ENCODE measurements at regions not wholly inside any gene's neighbourhood (a gene's known extent, or its start where the extent isn't known, plus 50 kb on each side); places are given as distances from the start of the nearest gene placed in this dataset.
"Not testable (repeated sequence)": the region's sequence is repeated elsewhere in the genome, so short reads cannot be mapped to it uniquely, and the experiment has no call there.

- not testable (repeated sequence) for DNase-seq
Observed at GRCh38 chr5:122209601-122210000, 80.3 kb downstream of the ZNF474 start.

DNA sequence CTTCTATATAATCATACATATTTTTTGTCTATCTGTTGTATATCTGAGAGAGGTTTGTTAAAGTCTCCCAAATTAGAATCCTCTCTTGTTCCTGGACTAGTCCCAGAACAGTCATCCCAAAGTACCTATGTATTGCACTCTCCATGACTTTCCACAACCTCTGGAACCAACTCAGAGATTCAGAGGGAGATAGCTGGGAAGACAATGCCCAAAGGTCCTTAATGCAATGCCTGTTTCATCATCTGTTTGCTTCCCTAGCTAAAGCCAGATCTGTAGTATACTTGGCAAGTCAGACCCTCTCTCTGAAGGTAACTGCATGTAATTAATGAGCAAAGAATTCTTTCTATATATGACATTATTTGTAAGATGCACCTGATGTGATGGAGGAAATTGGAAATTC lies 89.4 kb downstream of the ZNF474 start:
- DNase-seq = no peak

DNA sequence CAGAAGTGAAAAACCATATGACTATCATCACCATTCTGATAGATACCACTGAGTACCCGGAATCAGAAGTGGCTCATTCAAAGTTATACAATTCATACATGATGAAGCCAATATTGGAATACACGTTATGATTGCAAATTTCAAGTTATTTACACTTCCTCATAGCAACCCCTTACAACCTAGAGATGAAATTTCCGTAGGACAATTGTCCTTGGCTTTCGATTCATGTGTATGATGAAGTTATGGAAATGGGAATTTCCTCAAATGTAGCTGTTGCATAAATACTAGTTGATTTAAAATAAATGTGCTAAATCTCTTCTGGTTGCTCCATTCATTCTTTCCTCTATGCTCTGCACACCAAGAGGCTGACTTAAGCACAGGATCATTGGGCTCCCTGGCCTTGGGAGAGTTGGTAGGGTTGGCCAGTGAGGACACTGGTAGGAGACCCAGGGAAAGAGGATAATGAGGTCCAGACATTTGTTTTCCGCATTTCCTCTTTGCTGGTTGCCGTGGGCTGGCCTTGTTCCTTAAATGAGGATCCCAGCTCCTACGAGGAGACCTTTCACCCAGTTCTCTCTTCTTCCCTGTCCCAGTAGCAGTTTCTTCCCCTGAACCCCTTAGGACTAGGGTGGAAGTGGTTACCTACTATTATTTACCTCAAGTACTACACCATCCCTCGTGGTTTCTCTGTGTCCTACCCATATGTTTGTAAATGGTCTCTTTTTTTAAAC lies 90.3 kb downstream of the ZNF474 start:
- peak; percentile 30 for DNase-seq

GRCh38 chr5:122220511-122220910 lies 91.2 kb downstream of the ZNF474 start:
- peak; percentile 33 for DNase-seq

- no peak for DNase-seq
Observed at GRCh38 chr5:122221857-122222256, 90.2 kb upstream of the SNCAIP start.

- no peak for DNase-seq
Observed at GRCh38 chr5:122222580-122222979, 89.5 kb upstream of the SNCAIP start.

- no peak for DNase-seq
Observed at GRCh38 chr5:122228728-122229392, 83.2 kb upstream of the SNCAIP start.

DNA sequence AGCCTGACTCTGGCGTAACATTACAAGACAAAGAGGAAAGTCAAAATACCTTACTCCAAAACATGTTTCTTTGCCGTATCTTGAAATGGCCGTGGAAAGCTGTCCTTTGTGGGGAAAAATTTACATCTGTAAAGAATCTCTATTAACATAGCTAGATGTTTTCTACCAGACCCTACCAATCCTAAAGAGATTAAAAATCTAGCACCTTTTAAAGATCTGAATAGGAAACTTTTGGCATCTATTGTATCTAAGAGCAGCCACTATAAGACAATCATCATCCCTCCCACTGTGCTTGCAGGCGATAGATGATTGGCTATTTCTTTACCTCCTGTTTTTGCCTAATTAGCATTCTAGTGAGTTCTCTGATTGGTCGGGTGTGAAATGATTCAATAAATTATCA lies 82.5 kb upstream of the SNCAIP start:
- no peak for DNase-seq

DNA sequence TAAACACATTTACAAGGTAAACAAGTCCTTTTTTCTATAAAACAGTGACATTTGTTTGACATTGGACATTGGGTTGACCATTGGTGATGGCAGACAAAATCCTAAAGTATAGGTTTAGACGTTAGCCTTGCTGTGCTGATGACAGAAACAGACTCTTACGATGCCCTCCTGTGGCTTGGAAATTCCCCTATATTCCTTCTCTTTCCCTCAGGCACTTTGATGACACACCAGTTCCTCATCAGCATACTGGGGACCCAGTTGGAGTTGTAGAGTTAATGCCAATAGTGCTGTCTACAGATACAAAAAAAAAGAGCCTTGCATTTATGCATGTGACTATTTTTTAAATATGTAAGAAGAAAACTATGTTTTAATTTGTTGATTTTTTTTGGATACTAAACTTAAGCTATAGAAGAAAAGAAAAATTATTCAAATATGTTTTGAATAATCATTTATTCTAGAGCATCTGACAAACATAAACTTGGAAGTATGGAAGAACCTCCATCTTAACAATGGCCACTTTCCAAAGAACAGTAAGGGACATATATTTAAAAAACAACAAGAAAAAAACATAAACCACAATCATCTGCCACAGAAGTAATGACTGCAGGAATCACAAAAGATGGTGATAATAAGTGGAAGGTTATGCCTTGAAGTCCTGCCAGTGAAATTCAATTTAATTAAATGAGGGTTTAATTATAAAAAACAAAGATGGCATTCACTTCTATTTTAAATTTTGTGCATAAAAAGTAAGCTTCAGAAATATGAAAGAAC lies 75.6 kb upstream of the SNCAIP start:
- DNase-seq = no peak

GRCh38 chr5:122237906-122238305 lies 74.1 kb upstream of the SNCAIP start:
- no peak for DNase-seq

DNA sequence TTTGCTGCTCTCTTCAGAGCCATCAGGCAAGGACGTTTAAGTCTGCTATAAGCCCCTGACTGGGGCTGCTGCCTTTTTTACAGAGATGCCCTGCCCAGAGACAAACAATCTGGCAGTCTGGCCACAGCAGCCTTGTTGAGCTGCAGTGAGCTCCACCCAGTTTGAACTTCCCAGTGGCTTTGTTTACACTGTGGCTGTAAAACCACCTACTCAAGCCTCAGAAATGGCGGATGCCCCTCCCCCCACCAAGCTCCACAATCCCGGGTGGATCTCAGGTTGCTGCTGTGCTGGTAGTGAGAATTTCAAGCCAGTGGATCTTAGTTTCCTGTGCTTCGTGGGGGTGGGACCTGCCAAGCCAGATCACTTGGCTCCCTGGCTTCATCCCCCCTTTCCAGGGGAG lies 59.7 kb upstream of the SNCAIP start:
- peak; percentile 22 for DNase-seq

DNA sequence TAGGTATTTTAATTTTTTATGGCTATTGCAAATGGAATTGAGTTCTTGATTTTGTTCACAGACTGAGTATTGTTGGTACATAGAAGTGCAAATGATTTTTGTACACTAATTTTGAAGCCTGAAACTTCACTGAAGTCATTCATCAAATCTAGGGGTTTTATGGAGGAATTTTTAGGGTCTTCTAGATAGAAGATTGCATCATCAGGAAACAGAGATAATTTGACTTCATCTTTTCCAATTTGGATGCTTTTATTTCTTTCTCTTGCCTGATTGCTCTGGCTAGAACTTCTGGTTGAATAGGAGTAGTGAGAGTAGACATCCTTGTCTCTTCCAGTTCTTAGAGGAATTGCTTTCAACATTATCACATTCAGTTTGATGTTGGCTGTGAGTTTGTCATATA lies 58.2 kb upstream of the SNCAIP start:
- DNase-seq = no peak

- DNase-seq = no peak
Observed at GRCh38 chr5:122256388-122256787, 55.6 kb upstream of the SNCAIP start.

GRCh38 chr5:122257000-122257399 lies 55.0 kb upstream of the SNCAIP start:
- no peak for DNase-seq

GRCh38 chr5:122258241-122258640 lies 53.8 kb upstream of the SNCAIP start:
- no peak for DNase-seq

GRCh38 chr5:122258840-122259239 lies 53.2 kb upstream of the SNCAIP start:
- DNase-seq = no peak

GRCh38 chr5:122259995-122260394 lies 52.0 kb upstream of the SNCAIP start:
- no peak for DNase-seq

- no peak for DNase-seq
Observed at GRCh38 chr5:122262103-122262502, 49.9 kb upstream of the SNCAIP start.

Data from femur (tissue), 1 donor.